GM19023 (cell line): ENCODE measurements at regions not wholly inside any gene's neighbourhood (a gene's known extent, or its start where the extent isn't known, plus 50 kb on each side); places are given as distances from the start of the nearest gene placed in this dataset.
"Not testable (repeated sequence)": the region's sequence is repeated elsewhere in the genome, so short reads cannot be mapped to it uniquely, and the experiment has no call there.

Experiments used
- ATAC-seq: cut with Tn5 transposase; IDR thresholded peaks from one replicate; pipeline ENCODE4 v1.9.1; 2021; ENCODE audit warnings: mild to moderate bottlenecking, moderate library complexity; ENCODE audit not compliant: unreplicated experiment

DNA sequence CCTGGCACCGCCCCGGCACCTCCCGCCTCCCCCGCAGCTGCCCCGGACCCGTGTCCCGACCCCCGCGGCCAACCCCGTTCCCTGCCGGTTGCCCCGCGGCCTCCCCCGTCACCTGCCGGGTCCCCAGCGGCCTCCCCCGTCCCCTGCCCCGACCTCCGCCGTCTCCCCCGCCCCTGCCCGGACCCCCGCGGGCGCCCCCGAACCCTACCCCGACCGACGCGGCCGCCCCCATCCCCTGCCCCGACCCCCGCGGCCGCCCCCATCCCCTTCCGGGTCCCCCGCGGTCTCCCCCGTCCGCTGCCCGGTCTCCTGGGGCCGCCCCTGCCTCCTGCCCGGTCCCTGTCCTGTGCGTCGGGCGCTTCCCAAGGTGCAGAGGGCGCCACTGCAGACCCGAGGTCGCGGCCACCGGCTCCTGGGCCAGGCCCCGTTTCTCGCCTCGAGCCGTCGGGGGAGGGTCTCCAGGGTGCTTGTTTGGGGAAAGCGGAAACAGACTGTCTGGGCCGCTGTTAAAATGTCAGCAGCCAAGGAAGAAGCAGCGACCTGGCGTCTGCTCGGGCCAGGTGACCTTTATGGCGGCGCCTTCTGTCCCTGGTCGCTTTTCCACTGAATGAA lies 51.6 kb upstream of the APOD start:
- ATAC-seq: not testable (repeated sequence)

DNA sequence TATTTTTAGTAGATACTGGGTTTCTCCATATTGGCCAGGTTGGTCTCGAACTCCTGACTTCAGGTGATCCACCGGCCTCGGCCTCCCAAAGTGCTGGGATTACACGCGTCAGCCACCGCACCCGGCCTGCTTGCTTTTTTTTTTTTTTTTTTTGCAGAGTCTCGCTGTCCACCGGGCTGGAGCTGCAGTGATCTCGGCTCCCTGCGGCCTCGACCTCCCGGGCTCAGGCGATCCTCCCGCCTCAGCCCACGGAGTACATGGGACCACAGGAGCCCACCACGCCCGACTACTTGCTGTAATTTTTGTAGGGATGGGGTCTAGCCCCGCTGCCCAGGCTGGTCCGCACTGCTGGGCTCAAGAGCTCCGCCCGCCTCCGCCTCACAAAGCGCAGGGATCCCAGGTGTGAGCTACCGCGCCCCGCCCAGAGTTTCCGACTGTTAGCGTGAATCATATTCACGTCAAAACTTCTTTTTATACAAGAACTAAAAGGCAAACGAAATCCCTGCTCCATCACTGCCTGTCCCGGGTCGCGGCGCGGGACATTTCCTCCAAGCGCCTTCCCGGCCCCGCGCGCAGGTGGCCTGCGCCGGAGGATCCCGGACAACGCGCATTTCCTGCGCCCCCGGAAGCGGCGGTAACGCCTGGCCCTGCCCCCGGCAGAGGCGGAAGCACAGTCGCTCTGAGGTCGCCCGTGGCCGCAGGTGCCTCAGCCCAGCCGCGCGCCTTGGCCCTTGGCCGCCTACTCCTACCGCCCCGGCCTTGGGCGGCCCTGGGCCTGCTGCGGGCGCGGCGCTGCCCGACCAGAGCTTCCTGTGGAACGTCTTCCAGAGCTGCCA lies 50.9 kb upstream of the APOD start:
- ATAC-seq: peak; percentile 92
